ENCODE measurements at regions not wholly inside any gene's neighbourhood (a gene's known extent, or its start where the extent isn't known, plus 50 kb on each side); places are given as distances from the start of the nearest gene placed in this dataset.
A peak's percentile ranks its signal among the peaks of the same experiment; 100 is the strongest.

DNA sequence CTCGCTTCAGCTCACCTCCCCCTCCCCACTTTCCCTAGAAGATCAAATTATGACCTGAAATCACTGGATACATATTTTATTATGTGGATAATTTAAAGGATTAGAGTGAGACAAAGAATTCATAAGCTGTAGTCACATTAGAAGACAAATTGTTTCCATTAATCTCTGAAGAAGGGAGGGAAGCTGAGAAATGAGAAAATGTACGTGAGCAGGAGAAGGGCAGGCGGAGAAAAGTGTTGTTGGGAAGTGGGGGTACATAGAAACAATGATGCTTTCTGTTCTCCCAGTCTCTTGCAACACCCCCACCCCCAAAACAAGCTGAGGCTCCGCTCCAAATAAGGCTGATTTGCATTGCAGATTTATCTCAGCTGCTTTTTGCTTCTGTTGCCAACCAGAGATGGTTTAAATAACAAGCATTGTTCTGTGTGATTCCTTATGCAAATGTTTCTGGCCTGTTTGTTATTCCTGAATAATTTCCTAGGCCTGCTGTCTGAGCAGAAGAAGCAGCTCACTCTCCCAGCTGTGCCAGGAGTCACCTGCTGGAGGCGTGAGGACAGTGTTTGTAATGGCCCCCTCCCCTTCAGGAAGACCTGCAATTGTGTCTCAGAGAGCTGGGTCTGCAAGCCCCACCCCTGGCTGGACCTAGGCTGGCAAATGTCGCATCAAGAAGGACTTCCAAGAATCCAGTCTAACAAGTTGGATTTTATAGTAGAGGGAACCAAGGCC is 121.8 kb upstream of the TNR start:
- DNase-seq (ENCODE audit: low read depth) = no peak

DNA sequence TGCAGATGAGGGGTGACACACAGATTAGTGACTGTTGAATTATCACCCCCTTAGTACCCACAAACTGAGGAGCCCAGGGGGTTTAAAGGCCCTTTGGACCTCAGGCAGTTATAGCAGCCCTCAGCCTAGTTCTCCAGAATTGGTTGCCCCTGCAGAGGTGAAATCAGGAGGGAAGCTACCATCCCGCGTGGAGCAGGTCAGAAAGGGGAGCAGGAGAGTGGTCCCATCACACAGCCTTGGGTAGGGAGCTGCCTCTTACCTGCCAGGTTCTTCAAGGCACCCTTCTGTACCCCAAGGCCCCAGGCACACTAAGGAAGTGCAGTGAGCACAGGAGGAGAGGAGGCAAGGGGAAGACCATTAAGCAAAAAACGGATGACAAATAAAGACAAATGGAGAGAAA is 121.2 kb upstream of the TNR start:
- DNase-seq (ENCODE audit: low read depth) = no peak

DNA sequence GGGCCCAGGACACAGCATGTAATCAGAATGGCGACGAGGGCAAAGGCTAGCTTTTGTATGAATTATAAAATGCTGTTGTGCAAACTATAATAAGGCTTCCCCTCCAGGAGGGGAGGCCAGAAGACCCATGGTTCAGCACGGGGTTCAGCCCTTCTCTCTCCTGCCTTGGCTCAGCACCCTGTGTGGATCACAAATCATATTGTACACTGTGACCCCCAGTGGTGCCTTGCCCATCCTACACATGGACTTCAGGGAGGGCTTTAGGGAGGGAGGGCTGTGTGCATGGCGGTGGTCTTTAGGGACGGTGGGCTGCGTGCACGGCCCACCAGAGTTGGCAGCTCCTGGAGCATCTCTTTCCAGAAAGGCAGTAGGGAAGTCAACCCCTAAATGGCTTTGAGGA is 120.8 kb upstream of the TNR start:
- DNase-seq (ENCODE audit: low read depth) = no peak

DNA sequence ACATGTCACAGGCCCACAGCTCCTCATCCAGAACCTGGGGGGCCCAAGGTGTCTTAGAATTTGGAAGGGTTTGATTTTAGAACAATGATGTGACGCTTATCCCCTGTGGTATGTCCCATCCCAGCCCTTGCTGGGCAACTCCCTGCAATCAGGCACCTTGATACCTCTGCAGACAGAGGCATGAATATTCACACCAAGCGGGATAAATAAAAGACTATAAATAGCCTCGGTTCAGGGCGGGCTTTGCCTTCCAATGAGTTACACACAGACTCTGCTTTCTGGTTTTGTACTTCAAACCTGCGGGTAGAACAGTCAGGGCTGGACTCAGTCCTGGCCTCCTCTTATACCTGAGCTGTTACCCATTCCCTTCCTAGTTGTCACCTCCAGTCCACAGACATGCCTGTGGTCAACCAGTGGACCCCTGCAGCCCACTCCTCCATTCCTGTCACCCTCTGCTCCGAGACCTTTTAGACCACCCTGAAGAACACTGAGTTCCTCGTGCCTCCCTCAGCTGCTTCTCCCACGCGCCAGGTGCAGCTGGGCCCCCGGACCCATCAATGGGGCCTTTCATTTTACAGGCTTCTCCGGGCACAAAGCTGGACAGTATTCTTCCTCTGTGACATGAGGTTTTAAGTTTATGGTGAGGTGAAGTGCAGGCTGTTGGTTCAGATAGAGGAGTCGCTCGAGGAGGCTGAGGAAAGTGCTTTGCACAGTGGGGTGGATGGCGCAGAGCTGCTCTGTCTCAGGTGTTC is 120.1 kb upstream of the TNR start:
- DNase-seq (ENCODE audit: low read depth) = no peak

DNA sequence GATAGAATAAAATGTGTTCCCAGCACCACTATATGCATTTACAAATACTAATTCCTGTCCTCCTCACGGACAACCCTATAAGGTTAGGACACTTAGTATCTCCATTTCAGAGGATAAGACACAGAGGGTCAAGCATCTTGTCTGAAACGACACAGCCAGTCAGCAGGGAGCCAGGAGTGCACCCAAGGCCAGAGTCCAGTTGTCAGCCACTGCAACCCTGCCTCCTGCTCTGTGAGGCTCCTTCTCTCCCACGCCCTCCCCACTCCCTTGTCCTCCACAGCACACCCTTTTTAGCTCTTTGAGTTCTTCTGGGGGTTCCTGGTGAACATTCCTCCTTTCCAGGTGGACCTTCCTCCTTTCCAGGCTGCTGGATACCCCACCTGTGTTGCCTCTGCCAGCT is 119.0 kb upstream of the TNR start:
- no peak for DNase-seq (ENCODE audit: low read depth)

DNA sequence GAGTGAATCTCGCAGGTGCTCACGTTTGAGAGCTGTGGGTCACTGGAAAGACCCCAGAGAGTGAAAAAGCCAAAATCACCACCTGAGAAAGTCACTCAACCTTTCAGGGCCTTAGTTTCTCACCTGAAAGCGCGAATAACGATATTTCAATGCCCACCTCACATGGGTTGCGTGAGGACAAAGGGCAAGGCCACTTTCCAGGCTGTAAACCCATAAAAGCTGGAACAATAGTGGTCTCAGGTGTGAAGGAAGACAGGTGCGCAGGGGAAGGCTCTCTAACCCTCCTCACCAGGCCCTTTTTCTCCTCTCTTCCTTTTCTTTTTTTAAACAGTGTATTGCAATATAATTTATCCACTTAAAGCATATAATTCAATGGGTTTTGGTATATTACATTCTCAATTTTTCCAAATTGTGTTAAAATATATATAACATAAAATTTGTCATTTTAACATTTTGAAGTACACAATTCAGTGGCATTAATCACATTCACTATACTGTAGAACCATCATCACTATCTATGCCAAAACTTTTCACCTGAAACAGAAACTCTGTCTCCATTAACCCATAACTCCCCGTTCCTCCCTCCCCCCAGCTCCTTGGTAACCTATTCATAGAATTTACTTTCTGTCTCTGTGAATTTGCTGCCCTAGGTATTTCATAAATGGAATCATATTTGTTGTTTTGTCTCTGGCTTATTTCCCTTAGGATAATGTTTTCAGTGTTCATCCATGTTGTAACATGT is 118.4 kb upstream of the TNR start:
- DNase-seq (ENCODE audit: low read depth) = no peak

DNA sequence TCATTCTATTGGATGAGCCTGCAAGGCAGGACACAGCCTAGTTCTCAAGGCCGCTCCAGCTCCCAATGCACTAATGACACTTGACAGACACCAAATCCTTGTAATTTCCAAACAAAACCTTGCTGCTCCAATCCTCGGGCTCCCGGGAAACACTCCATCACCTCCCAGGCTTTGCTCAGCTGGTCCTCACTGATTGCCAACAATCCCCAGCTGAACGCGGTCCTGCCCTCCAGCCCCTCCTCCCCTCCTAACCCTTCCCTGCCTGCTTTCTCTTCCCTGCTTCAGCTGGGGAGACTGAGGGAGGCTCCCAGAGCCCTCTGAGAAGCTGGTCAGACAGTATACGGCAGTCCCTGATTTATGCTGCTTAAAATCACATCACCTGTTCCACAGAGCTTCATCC is 114.4 kb upstream of the TNR start:
- DNase-seq (ENCODE audit: low read depth) = no peak

DNA sequence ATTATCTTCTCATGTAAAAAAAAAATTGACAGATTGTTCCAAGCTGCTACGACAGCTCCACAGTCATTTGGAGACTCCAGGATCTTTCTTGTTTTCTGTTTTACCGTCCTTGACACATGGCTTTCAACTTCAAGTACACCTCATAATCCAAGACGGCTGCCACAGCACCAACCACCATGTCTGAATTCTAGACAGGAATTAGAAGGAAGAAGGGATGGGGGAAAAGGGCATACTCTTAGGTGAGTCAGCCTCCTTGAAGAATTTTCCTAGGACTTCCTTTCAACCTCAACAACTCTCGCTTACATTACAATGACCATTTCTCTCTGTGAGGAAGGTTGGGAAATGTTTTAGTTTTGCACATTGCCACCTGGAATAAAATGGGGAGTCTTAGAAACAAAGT is 110.3 kb upstream of the TNR start:
- DNase-seq (ENCODE audit: low read depth) = no peak

DNA sequence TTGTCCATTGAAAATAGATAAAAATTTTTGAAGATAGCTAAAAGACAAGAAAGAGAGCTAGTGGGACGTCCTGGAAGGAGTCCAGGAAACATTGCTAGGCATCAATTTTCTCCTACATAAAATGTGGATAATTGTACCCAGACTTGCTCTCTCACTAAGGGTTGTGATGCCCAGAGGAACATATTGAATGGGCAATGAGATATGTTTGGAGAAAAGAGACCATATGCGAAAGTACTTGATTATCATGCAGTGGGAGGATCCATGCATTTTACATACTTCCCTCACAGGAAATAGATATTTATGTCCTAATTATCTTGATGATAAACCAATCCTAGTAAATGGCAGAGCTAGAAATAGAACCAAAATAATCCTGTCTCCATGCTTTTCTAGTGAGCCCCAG is 108.4 kb upstream of the TNR start:
- DNase-seq (ENCODE audit: low read depth) = no peak

DNA sequence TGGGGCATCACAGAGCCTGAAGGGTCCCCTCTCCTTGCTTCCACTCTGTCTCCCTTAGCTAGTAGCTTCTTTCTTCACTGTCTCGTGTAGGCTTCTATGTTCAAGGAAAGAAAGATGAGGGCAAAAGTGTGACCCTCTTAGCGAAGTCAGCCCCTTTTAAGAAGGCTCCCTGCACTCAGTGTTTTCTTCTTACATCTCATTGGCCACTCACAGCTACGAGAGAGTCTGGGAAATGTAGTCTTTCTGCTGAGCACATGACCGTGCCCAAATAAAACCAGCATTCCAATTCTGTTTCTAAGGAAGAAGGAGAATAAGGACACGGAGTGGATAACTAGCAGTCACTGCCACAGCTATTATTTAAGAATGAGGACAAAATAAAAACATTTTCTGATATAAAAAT is 104.9 kb upstream of the TNR start:
- no peak for DNase-seq (ENCODE audit: low read depth)

DNA sequence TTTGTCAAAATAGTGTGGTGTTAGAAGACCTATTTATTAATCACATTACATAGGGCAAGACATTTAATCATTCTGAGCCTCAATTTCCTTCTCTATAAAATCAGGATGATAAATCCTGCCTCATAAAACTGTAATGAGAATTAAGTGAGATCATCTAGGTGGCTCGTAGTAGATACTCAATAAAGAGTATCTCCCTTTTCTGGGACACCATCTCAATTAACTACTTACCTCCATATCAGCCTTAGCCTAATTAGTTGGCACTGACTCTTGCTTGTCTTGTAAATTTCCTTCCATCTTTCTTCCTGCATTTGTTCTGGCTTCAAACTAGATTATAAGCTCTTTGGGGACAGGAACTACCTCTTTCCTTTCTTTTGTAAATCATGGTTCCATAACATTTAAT is 102.6 kb upstream of the TNR start:
- no peak for DNase-seq (ENCODE audit: low read depth)

DNA sequence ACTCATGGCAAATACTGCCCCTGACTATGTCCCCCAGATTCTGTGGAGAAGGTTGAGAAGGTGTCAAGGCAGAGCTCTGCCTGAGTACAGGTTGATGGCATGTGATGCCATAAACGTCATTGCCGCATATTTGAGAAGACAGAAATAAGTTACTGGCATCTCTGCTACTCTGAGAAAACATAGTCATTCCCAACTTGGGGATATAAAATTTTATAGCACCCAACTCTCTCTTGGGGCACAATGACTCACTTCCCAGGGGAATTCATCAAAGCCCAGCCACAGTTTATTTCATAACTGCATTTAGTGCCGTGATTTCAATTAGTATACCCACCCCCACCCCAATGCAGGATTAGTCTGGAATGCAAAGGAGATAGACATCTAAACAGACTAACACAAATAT is 101.9 kb upstream of the TNR start:
- DNase-seq (ENCODE audit: low read depth) = peak; percentile 3

DNA sequence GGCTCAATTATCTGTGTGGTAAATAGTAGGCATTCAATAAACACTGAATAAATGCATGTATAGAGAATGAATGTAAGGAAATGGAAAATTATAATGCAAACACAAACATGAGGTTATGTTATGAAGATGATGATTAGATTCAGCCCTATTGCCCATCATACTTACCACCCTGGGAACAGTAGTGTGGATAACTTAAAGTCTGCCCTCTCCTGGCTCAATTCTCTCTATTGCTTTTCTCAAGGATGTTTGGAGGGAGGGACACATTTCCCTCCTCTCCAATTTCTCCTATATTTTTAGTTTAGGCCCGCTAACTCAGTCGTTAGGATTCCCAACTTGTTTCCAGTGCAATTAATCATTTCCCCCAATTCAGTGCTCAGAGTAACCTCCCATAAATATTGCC is 101.5 kb upstream of the TNR start:
- DNase-seq (ENCODE audit: low read depth) = no peak

DNA sequence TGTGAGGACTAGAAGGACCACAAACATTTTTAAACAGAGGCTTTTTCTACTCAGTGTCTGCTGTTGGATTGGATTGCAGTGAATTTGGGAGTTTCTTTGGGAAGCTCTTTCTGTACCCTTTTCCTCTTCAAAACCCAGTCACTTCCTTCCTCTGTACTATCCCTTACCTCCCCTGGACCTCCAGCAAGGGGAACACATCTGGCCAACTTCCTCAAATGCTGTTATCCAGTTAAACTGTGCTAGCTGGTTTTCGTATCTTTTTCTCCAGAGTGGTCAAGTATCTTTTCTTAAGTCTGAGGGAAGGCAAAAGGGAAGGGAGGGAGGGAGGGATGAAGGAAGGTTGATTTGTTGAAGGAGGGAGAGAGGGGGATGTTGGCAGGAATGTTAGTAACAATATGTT is 99.2 kb upstream of the TNR start:
- DNase-seq (ENCODE audit: low read depth) = no peak

DNA sequence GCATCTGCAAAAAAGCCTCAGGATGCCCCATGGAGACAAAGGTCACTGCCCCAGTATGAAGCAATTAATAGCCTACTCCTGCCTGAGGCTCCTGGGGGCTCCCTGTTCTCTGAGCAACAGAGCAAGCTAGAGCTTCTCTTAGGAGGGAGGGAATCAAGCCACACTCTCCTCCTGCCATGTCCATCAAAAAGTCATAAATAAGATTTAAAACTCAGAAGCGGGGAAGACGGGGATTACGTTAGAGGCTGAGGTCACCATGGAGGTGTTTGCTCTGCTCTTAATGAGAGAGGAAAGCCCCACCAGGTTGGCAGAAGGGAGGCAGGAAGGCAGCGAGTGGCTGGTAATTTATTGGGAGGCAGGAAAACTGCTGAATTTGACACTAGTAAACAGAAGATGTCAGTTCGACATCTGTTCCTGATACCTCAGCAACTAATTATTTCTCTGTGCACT is 98.4 kb upstream of the TNR start:
- DNase-seq (ENCODE audit: low read depth) = no peak

DNA sequence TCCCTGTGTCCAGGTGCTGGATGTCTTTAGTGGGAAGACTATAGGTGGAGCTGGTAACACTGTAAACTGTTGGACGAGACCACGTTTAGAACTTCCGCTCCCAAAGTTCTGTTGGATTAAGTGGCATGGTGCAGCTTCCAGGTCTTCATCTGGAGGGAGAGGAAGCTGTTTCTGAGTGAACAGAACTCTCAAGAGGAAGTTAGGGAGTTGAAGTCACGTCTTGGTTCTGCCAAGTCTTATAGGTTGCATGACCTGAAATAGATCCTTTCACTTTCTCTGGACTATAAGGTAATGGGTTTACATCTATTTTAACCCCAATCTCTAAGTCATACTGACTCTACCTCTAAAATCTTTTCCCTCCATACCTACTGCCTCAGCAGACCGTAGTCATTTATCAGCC is 97.4 kb upstream of the TNR start:
- no peak for DNase-seq (ENCODE audit: low read depth)

DNA sequence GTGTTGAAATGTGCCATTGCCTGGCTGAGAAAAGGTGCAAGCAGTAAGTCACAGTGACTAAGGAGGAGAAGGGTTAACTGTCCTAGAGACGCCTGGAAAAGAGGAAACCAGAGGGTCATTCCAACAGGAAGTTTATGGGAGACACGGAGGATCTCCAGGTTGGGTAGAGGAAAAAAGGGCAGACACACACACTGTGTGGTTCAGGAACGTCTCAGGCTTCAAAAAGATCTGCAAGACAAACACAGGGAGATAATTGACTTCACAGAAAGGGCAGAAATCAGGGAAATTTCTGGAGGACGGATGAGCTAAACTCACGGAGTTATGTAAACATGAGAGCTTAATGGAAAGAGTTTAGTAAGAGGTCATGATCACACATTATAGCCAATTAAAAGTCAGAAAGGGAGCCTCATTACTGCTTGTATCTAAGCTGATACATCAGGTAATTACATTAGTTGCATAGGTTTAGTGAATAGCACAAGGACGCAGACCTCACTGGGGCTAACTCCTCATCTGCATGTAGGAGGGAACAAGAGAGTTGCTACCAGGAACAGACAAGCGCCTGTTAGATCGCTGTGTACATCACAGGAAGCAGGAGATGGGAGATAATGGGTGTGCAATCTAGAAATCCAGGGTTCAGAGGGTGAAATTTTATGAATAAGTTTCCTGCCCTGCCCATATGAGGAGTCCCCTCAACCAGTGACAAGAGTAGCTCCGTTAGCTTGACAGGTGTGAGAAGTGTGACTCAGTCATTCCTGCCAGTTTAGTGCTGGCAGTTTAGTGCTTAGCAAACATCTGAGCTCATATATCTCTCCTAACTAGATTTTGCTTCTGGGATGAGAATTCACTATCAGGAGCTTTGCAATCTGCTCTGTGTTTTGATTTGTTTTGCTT is 96.6 kb upstream of the TNR start:
- DNase-seq (ENCODE audit: low read depth) = peak; percentile 7

DNA sequence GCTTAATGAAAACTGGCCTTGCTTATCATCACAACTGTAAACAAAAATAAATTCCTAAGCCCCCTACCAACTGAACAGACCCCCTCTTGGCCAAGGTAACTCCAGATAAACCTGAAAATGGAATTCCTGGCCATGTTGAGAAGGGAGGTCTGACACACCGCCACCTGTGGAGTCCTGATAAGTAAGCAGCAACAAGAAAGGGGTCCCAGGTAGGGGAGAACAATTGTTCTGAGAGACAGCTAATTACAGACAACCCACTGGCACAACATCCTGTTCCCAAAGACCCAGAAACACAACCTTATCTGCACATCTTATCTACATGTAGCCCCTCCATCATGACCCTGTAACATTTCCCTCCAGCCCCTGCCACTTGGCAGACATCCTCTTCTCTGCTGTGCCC is 91.2 kb upstream of the TNR start:
- DNase-seq (ENCODE audit: low read depth) = no peak

DNA sequence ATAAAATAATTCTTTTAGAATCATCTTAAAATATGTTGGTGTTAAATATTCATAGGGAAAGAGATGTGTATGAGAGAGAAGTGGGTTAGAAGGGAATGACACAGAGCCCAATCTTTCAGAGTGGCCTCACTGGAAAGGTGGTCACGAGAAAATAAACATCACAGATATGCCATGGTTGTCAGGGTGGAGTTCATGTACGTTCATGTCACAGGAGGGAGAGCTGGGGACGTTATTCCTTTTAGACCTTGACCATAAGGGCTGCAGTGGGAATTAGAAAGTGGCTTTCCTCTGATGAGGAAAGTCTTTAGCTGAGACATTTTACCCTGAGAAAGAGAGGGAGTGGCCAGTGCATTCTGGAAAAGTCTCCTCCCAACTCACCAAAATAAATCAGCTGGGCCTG is 90.6 kb upstream of the TNR start:
- DNase-seq (ENCODE audit: low read depth) = no peak

DNA sequence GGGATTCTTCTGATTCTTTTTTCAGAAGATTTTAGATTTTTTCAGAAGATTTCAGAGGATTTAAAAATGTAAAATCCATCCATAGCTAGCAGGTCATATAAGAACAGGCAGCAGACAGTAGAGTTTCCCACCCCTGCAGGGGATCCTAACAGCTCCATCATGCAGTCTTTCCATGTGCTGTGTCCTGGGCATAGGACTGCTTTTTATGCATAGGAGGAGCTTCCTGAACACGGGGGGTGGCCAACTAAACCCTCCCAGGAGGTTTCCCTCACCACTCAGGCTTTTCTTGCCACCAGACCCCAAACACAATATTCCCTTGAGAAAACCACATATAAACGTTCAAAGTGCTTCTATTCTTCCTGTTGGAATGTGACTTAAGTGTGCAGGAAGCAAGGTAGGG is 90.1 kb upstream of the TNR start:
- DNase-seq (ENCODE audit: low read depth) = no peak

DNA sequence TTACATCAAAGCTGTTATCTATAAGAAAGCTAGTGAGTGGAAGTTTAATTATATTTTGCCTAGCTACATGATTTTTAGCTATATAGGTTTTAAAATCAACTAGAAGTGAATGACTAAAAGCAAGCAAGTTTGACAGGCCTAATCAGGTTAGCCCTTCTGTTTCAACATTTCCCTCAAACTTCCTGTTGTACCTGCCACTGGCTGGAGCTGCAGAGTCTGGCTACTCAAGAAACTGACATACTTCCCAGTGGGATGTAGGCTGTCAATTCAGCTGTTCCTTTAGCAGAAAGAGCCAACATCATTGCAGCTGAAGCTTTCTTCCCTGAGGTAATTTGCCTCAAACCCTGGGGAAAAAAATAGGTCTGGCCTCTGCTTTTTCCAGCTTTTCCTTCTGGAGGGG is 87.1 kb upstream of the TNR start:
- DNase-seq (ENCODE audit: low read depth) = no peak

DNA sequence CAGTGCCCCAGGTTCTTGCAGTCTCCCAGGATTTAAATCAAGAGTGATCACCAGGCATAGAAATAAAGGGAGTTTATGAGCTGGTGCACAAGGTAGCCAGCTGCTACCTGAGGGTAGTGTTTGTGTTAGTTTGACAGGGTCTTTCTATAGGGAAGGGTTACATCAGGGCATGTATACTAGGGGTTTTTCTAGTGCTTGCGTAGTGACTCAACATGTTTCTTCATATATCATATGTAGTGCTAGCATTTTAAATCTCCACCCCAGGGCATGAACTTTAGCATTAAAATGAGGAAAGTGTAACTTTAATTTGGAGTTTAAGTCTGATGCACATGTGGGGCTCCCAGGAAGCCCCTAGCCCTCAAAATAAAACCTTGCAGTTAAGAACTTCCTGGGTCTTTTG is 86.5 kb upstream of the TNR start:
- DNase-seq (ENCODE audit: low read depth) = no peak
